HG03457 (cell line): ENCODE measurements at regions not wholly inside any gene's neighbourhood (a gene's known extent, or its start where the extent isn't known, plus 50 kb on each side); places are given as distances from the start of the nearest gene placed in this dataset.
"Not testable (repeated sequence)": the region's sequence is repeated elsewhere in the genome, so short reads cannot be mapped to it uniquely, and the experiment has no call there.

ENCODE experiments used
- ATAC-seq: cut with Tn5 transposase; IDR thresholded peaks from one replicate; pipeline ENCODE4 v1.9.1; 2021; ENCODE audit warnings: moderate number of reproducible peaks; ENCODE audit not compliant: unreplicated experiment

DNA sequence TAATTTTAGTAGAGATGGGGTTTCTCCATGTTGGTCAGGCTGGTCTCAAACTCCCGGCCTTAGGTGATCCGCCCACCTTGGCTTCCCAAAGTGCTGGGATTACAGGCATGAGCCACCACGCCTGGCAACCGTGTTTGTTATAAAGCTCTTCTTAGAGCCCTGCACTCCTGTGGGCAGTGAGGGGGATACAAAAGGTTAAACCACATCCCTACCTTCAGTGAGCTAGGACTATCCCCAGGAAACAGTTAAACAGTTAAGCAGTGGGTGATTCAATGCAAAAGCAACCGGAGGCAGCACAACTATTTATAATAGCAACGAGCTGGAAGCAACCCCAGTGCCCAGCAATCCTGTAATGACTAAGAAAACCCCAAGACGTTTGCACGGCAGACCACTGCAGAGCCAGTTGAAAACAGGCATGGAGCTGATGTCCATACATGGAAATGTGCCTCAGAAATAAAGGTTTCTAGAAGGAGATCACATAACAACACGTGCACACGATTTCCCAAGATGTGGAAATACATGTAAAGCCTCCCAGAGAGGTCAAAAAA, 107.2 kb upstream of the LYZL2 start:
- peak; percentile 82 for ATAC-seq

DNA sequence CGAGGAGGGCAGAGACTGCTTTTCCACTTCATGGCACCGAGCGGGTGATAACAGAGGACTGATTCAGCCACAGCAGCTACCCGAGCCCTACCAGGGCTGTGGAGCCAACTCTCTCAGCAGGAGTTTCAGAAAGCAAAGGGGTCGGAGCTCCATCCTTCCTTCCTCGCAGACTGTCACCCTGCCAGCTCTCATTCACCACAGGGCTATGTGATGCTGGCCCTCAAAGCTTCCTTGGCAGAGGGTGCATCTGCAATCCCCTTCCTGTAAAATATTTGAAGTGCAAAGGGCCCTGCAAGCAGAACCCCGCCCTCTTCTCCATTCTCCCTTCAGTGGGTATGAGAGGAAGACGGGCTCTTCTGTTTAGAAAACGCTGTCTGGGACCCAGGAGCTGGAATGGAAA, 105.3 kb upstream of the LYZL2 start:
- no peak for ATAC-seq

DNA sequence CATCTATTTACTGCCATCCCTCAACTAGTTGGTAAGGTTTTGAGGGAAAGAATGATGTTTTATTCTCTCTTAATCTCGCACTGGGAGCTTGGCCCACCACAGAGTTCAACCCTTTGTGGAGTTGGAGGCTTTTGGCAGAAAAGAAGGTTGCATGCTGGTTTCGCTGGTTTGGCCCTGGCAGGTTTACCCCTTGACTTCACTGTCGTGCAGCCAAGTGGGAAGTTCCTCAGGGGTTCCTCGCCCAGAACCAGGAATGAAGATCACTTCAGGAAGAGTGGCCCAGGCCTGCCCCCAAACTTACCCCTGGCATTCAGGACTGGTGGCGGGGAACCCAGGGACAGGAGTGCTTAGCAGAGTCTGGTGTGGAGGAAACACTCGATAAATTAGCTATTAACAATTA, 103.1 kb upstream of the LYZL2 start:
- no peak for ATAC-seq

DNA sequence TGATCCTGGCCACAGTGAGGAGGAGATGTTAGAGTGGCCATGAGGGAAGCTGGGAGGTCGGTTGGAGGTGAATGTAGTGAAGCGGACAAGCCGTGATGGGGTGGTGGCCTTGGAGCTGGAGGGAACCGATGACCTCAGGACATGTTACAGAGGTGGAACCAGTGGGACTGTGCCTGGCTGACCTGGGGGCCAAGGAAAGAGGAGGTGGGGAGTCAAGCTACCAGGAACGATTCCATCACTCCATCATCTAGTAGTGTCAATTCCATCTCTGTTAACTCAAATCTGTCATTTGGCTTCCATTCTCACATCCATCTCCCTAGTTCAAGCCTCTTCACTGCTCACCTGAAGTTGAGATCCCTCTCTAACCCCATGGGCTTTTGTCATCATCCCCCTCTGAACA, 102.4 kb upstream of the LYZL2 start:
- no peak for ATAC-seq

DNA sequence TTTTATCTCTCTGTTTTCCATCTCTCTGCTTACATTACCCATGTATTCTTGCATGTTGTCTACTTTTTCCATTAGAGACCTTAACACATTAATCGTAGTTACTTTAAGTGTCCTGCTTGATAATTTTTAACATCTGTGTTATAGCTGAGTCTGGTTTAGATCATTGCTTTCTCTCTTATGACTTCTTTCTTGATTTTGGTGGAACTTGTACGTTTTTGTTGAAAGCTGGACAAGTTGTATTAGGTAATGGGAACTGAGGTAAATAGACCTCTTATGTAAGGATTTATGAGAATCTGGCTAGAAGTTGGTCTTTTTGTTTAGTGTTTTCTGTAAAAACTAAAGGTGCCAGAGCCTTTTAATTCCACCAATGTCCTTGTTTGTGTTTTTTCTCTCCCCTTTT, 100.8 kb upstream of the LYZL2 start:
- ATAC-seq = no peak

DNA sequence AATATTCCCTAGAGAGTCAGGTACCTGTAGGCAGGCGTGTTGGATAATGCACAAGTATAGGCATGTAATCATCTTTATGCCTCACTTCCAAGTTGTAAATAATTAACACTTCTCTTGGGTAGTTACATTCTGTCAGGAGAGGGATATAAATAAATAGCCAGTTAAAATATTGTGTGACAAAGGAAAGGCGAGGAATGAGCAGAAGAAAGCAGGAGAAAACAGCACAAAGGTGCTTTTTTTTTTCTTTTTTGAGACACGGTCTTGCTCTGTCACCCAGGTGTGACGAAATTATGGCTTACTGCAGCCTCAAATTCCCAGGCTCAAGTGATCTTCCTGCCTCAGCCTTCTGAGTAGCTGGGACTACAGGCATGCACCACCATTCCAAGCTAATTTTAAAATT, 99.2 kb upstream of the LYZL2 start:
- no peak for ATAC-seq

DNA sequence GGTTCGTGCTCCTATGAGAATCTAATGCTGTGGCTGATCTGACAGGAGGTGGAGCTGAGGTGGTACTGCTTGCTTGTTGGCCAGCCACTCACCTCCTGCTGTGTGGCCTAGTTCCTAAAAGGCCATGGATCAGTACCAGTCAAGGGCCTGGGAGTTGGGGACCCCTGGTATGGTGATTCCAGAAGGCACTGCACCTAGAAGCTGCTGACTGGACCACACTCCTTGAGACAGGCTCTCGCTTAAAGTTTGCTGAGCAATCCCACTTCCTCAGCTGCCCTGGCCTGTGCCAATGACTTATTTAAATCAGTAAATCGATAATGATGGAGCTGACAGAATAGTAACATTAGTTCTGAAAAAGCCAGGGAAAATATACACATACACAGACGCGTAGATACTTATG, 98.6 kb upstream of the LYZL2 start:
- no peak for ATAC-seq

DNA sequence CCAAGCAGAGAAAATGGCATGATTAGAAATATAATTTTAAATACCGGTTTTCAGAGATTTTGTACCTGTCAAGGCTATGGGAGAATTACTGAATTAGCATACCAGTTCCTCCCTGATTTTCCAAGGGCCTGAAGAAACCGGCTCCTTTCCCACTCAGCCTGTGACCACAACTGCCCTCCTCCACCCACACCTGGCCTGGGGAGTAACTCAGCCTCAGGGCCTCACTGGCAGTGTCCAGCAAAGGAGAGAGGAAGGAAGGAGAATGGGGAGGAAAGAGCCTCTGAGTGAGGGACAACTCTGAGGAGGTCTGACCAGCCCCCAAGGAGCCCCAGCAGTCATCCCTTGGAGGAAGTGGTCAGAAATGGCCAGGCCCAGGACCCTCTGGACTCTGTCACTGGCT, 98.0 kb upstream of the LYZL2 start:
- no peak for ATAC-seq

DNA sequence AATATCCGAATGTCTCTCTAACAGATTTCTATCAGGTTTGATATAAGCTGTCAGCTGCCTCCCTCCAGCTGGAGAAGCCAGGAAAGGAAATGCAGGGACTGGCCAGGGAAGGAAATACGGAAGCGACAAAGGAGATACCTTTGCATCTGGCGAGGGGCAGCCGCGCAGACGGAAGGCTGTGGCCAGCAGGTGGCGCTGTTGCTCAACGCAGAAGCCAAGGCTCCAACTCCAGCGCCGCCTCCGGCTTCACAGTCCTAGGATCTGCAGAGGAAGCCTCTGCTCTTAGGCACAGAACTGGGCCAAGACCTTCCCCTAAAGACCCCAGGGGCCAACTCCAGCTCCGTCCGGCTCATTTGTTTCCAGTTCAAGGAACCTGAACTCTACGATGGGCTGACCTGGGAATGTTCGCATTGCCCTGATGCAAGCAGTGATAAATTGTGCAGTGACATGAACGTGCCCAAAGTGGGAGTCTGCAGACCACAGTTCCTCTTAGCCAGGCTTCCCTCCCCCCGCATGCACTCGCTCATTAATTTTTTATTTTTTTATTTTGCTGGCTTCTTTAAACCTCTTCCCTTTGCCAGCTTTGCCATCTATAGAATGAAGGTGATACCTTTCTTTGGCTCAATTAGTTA, 97.3 kb upstream of the LYZL2 start:
- not testable (repeated sequence) for ATAC-seq

DNA sequence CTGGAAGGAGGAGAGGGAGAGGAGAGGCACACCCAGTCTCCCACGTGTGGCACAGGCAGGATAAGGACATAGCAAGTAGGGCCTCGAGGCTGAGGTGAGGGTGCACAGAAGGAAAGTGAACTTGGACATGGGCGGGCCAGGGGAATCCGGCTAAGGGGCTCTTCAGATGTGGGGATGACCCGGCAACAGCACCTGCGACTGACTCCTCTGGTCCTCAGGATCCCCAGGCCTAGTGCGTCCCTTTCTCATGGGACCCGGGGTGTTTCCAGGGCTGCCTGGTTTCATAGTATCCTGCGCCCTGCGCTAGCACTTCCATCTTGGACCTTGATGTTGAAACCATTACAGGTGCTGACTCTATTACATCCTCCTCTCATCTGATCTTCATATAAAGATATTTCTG, 96.1 kb upstream of the LYZL2 start:
- ATAC-seq = no peak

DNA sequence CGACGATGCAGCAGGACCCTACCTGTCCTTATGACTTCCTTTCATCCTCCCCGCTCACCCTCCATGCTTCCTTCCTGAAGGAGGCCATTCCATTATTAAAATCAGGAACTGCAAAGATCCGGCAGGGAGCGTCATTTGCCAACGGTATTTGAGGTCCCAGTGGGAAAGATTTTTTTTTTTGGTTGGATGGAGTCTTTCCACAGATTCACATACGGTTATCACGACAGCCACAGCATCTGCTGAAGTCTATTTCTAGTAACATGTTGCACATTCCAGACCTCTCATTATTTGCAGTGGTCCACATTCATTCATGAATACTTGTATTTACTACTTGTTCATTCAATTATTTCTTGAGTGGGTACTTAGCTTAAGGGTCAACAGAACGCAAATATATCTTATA, 94.7 kb upstream of the LYZL2 start:
- no peak for ATAC-seq

DNA sequence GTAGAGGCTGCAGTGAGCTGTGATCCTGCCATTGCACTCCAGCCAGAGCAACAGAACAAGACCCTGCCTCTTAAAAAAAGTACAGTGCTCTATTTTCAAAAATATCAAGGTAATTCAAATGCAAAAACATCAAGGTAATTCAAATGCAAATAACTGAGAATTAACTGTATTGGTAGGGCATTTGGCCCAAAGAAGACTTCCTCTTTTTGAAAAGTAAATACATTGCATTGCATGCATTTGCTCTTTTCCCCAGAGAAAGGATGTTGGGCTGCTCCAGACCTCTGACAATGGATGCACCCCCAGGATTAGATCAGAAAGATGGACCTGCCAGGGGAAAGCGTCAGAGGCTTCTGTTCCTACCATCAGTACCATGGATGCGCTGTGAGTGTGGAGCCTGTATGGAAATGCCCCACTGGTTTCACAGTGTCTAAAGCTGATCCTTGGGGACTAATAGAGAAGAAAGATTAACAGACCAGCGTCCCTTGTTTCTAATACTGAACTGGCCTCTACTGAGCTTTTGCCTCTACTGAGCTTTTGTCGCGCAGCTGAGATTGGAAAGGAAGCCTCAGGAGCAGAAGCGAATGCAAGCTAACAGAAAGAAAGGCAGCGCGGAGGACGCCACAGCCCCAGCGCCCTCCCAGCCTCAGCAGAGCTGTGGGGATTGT, 93.5 kb upstream of the LYZL2 start:
- ATAC-seq = no peak

DNA sequence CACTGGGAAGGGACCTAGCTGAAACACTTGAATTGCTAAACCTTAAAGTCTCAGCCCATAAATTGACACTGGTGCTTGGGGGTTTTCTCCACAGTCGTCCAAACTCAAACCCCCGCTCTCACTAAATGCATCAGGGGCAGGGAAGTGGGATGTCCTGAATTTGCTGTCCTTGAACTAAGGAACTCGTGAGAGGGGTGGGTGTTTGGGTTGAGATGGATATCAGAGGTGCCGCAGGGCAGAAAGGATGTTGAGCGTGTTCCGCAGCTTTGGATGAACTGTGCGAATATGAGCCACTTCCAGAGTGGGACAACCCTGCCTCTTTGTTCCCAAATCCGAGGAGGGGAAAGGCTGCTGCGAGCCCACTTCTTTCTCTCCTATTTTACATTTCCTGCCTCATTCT, 90.3 kb upstream of the LYZL2 start:
- no peak for ATAC-seq

DNA sequence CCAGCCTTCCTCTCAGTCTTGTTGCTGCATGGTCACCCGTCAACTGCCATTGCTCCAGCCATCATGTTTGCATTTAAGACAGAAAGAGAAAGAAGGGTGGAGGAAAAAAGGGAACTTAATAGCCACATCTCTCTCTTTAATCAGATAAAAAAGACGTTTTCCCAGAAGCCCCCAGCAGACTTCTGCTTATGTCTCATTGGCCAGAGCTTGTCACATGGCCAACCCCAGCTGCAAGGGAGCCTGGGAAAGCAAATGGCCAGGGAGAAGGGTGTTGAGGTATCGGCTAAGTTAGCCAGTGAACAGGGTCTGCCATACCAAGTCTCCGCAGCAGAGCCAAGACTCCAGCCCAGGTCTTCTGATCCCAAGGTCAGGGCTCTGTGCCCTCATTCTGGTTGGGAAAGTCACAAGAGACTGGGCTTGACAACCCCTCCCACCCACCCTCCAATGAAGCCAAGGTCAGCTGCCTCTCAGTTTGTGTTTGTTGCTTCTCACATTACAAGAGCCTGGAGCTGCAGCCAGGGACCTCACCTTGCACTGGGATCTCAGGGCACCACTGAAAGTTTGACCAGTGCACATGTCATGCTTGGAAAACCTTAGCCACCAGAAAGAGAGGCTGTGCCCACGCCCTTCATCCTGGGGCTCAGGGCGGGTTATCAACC, 80.3 kb upstream of the LYZL2 start:
- ATAC-seq = no peak

DNA sequence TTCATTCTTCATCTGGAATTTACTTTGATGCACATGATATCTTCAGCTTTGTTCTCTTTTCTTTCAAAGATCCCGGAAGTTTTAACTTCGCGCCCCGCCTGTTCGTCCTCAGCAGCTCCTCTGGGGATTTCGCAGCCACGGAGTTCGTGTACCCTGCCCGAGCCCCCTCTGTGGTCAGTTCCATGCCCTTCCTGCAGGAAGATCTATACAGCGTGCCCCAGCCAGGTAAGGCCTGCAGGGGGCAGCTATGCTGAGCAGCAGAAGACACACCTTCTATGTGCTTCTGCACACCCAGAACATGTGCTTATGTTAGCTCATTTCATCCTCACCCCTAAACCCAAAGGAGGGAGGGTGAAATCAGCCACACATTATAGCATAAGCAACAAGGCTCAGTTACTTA, 79.7 kb upstream of the LYZL2 start:
- ATAC-seq = no peak

DNA sequence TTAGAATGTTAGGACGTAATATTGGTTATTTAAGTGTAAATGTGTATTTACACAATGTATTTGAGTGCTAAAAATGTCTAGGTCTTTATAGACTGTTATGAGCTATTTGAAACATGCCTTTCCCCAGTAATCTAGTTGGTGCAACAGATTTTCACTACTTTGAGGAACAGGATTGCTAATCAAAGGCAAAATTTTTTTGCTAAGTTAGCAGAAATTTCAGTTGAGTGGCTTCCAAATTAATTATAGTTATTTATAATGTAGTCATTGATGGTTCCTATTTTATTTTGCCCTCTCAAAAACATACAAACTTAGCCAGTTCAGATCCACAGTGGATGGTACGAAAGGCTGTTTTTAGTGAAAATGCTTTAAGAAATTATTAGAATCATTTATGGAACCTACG, 78.7 kb upstream of the LYZL2 start:
- ATAC-seq = no peak

DNA sequence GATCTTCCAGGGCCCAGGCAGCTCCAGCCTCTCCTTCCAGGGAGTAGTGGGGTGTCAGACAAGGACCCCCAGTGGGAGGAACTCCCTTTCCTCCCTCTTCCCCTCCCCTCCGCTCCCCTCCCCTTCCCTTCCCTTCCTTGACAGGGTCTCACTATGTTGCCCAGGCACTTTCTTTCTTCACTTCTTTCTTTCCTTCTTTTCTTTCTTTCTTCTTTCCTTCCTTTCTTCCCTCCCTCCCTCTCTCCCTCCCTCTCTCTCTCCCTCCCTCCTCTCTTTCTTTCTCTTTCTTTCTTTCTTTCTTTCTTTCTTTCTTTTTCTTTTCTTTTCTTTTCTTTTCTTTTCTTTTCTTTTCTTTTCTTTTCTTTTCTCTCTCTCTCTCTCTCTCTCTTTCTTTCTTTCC, 76.6 kb upstream of the LYZL2 start:
- not testable (repeated sequence) for ATAC-seq

DNA sequence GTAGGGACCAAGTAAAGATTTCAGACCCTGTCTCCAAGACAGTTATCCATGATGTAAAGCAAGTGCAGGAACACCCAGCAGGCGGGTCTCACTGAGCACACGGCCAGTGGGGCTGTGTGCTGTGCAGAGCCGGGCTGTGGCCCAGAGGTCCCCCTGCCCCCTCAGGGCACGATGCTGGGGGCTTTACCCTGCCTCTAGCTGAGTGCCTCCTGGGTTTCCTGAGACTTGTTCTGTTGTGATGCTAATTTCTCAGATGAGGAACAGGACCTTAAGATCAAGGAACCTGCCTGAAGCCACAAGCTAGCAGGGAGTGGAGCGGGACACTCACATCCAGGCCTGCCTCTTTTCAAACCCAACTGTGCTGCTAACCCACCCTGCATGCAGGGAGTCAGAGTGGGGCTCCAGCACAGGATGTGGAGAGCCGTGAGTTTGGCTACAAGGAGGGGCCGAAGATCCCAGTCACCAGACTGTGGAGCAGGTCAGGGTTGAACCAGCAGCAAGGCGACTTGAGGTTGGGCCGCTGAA, 76.1 kb upstream of the LYZL2 start:
- ATAC-seq = no peak

DNA sequence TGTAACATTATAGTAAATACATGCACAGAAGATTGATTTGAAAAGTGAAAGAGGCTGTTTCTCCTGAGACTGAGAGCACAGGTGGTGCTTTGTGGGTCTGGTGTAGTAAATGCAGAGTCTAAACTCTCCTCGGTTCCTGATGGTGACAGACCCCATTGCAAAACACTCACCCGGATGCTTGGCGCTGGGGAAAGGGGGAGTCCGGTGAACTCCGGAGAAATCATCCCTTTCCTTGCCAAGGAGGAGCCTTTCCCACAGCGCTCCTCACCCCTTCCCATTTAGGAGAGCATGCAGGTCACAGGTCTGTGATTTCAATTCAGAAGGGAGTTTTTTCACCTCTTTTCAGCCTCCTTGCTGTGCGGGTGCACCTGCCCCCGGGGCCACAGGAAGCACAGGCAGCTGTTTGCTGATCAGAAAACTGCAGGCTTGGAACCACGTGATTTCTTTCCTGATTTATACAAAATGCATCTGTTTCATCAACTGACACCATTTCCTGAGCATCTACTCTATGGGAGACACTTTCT, 75.6 kb upstream of the LYZL2 start:
- peak; percentile 42 for ATAC-seq

DNA sequence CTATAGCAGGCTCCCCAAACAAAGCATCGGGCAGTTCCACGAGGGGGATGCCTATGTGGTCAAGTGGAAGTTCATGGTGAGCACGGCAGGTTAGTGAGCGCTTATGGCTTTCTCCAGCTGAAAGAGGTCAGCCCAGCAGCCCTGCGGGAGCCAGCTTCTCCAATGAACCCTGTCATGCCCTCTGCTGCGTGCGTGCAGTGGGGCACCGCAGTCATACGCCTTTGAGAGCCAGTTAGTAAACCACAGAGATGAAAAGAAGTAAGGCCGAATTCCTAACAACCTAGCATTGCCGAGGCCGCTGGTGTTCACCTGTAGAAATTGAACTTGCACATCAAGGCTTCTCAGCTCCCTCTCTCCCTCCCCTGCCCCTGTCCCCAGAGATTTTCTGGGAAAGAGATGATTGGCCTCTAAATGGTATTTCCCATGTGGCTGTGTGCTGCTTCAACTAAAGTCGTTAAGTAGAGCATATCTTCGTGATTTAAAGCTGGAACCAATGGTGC, 75.1 kb upstream of the LYZL2 start:
- not testable (repeated sequence) for ATAC-seq

DNA sequence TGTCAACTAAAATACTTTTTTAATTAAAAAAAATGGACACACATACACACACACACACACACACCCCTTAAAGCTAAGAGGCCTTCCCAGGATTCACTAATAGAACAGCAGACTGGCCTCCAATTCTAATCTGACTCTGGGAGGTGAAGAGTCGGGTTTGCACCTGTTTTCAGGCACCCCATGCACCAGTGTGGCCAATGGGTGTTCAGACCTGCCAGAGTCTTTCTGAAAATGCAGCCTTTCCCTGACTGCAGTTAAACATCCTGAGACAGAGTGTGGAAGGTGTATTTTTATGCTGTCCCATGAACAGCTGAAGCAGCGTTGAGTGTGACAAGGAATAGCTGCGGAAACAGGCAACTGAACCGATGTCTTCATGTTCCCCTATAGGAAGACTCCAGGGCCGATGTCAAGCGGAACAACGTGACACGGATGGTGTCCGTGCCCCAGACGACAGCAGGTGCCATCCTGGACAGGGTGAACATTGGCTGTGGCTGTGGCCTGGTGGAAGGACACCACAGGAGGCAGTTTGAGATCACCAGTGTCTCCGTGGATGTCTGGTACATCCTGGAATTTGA, 74.6 kb upstream of the LYZL2 start:
- no peak for ATAC-seq
